ENCODE measurements at regions not wholly inside any gene's neighbourhood (a gene's known extent, or its start where the extent isn't known, plus 50 kb on each side); places are given as distances from the start of the nearest gene placed in this dataset.
"Not testable (repeated sequence)": the region's sequence is repeated elsewhere in the genome, so short reads cannot be mapped to it uniquely, and the experiment has no call there.

GRCh38 chr4:174009686-174010451, 273.6 kb downstream of the FBXO8 start:
- no peak for DNase-seq (ENCODE audit: low spot score)

DNA sequence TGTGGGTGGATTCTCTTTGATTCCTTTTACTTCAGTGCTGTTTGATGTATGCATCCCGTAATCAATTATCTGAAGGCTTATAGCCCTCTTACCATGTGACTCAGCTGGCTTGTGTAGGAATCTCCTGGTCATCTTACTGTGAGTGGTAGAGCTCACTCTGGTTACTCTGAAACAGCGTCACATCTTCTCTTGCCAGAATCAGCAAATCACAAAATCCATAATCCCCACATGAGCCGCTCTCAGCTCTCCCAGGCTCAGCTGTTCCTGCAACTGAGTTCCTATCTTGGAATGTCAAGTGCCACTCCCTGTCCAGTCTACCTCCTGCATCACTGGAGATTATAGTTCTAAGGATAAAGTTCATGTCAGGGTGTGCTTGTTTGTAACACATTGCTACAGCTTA, 278.0 kb downstream of the FBXO8 start:
- no peak for DNase-seq (ENCODE audit: low spot score)

GRCh38 chr4:173998471-173999144, 284.9 kb downstream of the FBXO8 start:
- DNase-seq (ENCODE audit: low spot score): no peak

DNA sequence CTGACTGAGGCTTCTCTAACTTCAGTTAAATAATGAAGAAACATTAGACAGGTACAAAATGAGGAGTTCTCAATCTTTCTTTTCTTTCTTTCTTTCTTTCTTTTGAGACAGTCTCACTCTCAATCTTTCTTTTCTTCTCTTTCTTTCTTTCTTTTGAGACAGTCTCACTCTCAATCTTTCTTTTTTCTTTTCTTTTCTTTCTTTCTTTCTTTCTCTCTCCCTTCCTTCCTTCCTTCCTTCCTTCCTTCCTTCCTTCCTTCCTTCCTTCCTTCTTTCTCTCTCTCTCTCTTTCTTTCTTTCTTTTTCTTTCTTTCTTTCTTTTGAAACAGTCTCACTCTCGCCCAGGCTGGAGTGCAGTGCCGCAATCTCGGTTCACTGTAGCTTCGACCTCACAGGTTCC, 287.7 kb downstream of the FBXO8 start:
- DNase-seq (ENCODE audit: low spot score): not testable (repeated sequence)

GRCh38 chr4:173991814-173992213, 291.7 kb downstream of the FBXO8 start:
- DNase-seq (ENCODE audit: low spot score): no peak

DNA sequence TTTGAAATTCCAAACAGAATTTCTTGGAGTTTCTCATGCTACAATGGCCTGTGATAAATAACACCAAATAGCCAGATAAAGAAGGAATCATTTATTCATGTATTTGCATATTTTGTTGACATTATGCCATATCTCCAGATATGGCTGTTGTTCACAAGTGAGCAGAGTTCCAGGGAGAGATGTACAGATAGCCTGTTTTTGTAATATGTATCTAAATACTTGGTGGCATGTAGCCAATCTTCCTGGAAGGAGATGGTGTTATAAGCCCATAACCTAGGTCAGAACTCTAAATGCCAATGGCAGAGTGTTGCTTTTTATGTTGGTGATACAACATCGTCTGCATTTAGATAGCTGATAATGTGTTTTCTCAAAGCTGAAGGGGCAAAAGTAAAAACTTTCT, 292.2 kb downstream of the FBXO8 start:
- DNase-seq (ENCODE audit: low spot score): no peak

DNA sequence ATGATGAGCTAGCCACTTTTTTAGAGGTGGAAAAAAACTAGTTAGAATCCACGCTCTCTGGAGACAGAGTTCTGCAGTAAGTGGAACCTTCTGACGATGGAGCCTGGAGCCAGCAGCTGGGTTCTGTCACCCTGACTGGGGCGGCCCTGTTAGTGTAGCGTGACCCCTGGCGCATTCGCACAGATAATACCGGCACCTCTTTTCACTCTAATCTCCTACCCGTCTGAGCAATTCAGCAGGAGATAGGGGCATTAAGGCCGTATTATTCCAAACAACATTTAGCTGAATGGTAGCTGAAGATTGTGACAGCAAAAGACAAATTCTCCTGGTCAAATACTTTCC, 292.6 kb downstream of the FBXO8 start:
- DNase-seq (ENCODE audit: low spot score): no peak

GRCh38 chr4:173990126-173990868, 293.2 kb downstream of the FBXO8 start:
- peak; percentile 45 for DNase-seq (ENCODE audit: low spot score)

- DNase-seq (ENCODE audit: low spot score): not testable (repeated sequence)
Observed at GRCh38 chr4:173963523-173963922, 319.9 kb downstream of the FBXO8 start.

DNA sequence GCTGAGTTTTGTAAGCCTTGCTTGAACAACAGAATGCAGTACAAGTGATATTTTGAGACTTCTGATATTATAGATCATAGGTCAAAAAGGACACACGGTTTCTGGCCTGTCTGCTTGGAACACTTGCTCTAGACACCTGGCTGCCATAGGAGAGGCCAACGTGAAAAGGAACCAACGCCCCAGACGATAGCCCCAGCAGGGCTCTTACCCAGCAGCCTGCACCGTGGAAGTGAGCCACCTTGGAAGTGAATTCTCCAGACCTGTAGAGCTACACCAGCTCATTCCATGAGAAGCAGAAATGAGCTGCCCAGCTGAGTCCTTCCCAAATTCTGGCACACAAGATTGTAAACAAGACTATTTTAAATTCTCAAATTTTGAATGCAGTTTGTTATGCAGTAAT, 323.1 kb downstream of the FBXO8 start:
- DNase-seq (ENCODE audit: low spot score): no peak

DNA sequence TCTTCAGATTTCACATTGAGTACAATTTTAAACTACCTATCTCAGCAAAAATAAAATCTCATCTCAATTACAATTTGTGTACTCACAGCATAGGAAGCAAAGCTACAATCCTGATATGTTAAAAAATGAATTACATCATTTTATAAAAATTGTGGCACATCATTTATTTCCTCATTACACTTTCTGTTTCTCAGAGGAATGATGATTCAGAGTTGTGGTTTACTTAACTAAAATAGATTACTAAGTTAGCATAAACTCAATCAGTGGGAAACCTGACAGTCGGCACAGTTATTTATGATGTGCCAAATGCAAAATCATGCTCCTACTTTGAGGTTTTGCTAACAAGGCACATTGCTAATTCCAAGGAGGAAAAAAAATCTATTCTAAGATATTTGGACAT, 325.0 kb downstream of the FBXO8 start:
- no peak for DNase-seq (ENCODE audit: low spot score)

DNA sequence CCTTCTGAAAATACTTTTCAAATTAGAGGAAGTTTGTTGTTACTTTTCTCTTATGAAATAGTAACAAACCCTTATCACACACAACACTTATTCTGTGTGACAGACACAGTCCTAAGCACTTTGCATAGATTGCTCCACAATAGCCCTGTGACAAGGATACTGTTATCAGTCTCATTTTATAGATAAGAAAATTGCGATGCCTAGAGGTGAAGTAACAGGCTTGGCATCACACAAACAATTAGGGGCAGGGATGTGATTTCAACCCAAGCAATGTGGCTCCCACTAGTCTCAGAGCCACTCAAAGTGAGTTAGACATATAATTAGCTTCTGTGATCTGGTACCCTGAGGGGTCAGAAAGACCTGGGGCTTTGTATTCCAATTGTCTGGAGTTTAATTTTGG, 339.9 kb downstream of the FBXO8 start:
- DNase-seq (ENCODE audit: low spot score): no peak

DNA sequence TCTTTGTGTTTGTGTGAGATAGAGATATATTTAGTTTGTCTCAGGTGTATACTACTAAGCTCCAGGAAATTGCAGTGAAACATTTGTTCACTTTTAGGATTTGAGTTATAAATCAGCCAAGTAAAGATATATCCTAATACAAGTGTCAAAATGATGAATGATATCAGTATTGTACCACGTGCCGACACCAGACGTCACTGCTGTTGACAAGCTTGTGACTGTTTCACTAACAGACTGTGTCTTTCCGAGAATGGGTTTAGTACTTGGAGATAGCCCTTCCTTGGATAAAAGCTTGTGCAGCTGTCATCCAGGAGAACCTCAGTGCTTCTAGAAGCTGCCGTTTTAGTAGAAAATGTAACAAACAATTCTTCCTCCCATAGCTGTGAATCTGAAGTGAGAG, 343.3 kb downstream of the FBXO8 start:
- DNase-seq (ENCODE audit: low spot score): no peak

DNA sequence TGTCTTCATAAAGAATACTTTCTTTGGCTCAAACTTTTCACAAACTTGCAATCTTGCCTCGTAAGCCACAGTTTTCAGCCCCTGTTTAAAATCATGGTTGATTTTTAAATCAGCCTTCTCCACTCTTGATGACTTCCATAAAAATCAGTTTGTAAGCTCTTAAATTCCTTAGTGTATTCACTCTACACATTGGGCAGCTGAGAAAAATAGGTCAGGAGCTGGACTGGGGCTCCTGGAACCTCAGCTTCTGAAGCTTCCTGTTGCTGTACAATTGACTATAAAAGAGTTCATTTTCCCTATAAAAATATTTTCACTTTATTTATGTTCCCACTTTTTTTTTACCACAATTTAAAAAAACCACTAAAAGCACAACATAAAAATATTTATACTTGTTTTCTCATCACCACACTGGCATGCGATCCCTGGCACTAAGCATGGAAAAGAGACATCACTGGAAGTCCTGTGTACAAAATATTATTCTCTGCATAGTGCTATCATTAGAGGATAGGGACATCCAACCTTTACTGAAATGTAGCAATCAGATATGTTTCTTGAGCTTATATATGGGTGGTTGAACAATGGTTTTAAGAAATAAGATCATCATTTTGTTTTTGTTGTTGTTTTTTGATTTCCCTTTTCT, 345.7 kb downstream of the FBXO8 start:
- no peak for DNase-seq (ENCODE audit: low spot score)

DNA sequence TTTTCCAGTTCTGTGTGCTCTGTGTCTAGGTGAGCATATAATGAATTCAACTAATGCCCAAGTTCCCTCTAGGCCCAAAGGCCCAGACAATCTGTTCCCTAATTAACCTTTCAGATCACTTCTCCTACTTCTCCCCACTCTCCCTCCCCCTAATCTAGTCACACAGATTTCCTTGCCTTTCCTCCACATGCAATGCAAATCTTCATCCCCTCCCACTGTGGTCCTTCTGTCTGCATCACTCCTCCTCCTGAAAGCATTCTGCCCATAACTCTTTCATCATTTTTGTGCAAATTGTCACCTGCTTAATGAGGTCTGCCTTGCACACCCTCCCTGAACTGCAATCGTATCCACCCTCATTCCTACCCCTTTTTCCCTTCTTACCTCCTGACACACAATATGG, 346.6 kb downstream of the FBXO8 start:
- no peak for DNase-seq (ENCODE audit: low spot score)

GRCh38 chr4:173935622-173936405, 347.7 kb downstream of the FBXO8 start:
- no peak for DNase-seq (ENCODE audit: low spot score)

DNA sequence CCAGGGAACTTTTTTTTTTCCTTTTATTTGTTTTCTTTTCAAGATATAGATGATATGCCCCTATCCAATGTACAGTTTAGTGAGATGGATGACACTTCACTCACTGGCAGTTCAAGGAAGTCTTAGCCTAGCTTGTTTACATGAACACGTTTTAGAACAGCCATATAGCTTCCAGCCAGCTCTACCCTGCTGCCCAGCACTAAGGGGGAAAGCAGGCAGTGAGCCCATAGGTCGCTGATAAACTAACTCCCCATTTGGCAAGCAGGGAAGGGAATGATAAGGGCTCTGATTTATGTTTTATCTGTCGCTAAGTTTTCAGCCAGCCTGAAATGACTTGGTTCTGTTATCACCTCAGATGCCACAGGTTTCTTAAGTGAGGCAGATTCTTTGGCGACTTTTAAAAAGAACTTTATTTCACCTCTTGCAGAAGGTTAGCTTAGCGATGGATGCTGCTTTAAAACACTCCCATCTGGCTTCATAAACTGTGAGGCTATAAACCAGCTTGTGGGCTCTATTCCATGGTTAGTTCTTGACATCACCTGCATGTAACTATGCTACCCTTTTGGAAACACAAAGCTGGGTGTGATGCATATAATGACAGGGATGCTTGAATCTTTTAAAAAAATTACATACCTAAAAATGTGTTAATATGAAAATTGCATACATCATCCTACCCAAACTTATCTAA, 348.4 kb downstream of the FBXO8 start:
- DNase-seq (ENCODE audit: low spot score): no peak

DNA sequence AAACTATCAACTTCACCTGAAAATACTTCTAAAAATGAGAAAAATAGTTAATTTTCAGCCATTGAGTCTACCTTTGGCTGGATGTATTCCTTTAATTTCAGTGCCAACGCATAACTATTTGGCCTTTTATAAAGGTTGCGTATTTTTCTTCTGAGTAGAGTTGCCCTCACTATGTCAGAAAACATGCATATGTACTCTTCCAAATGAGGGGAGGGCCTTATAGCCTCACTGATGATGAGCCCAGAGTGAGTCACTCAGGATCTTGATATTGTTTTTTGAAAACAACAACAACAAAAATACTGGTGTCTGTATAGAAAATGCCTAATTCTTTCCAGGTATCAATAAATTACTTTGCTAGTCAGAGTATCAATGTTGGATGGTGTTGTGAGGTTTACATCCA, 349.3 kb downstream of the FBXO8 start:
- DNase-seq (ENCODE audit: low spot score): no peak

DNA sequence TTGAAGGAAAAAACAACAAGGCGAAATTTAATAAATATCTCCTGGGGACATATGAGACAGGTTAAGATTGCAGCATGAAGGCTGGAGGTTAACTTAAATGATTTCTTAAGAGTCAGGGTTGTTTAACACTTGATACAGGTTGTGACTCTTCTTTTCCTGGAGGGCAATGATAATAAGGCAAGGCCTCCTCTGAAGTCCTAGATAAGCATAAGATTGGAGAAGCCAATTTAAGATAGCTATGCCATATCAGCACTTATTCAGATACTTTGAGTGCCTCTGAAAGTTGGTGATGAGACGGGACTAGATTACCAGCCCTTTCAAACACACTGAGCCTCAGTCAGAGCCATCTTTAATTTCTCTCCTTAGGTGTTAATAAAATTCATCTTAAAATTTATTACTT, 350.8 kb downstream of the FBXO8 start:
- DNase-seq (ENCODE audit: low spot score): no peak

DNA sequence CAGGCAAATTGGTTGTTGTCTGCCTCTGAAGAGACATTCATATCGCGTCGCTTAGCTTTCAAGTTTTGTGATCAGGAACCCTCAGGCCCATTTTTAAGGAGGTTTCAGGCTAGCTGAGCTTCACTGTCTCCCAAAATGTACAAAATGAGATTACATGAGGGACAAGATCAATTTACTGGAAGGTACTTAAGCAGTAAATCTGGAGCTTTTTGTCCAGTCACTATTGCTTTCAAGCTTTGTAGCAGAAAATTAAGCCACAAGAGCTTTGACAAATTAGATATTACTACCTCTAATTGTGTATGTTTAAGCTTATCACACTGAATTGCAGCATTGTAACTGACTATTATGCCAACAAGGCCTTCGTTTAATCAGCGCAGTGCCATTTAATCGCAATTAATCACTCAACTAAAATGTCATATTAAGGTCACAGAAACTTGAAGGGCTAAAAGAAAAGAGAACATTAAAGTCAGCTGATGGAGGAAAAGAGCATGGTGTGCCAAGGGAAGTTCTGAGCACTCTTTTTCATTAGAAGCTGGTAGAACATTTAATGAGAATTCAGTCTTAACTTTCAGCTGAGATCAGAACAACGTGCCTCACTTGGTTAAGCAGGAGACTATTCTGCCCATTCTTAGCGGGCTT, 353.0 kb downstream of the FBXO8 start:
- no peak for DNase-seq (ENCODE audit: low spot score)

DNA sequence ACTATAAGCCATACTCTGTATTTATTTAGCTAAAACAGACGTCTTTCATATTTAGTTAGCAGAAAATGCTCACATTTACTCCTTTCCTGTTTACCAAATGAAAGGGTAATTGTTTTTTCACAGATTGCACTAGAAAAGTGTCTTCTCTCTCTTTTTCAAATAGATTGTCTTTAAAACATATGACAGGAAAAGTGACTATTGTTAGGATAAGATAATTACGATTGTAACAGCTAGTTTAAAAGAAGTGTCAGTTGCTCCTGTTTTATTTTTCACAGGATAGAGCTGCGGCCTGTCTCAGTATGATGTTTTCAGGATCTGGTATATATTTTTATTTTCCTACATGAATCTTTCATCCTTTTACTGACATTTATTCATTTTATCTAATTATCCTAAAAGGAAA, 353.5 kb downstream of the FBXO8 start:
- DNase-seq (ENCODE audit: low spot score): no peak
